B cell (primary cell): ENCODE measurements at regions not wholly inside any gene's neighbourhood (a gene's known extent, or its start where the extent isn't known, plus 50 kb on each side); places are given as distances from the start of the nearest gene placed in this dataset.

Source experiments
- ATAC-seq: fragments of 200-7000 bp; cut with Tn5 transposase; one replicate; pipeline ENCODE4 v1.10.0; 2021; ENCODE audit warnings: low read depth, mild to moderate bottlenecking, moderate number of reproducible peaks, moderate library complexity
- CTCF ChIA-PET: fragments of 350-600 bp; sonication (Branson Sonifier 250); formaldehyde crosslinking; loops from one replicate; lab custom pipeline; 2021; ENCODE audit warnings: antibody characterized with exemption, inconsistent platforms; lab: Charles Lee
- POLR2A ChIA-PET: fragments of 350-600 bp; sonication (Branson Sonifier 250); formaldehyde crosslinking; loops from one replicate; lab custom pipeline; 2021; ENCODE audit warnings: antibody characterized with exemption; lab: Charles Lee
- DNase-seq: peaks from one replicate; pipeline ENCODE4 v3.0.0; 2013
- H2AFZ ChIP-seq: 2 replicates; pipeline ENCODE4 v1.6.1; 2012; ENCODE audit warnings: mild to moderate bottlenecking, low read depth, low read length; ENCODE audit not compliant: insufficient read depth, poor library complexity, severe bottlenecking
- H3K27ac ChIP-seq, 2 donors: 1 replicate in 1 of 2; 2 replicates in 1 of 2; pipeline ENCODE4 v1.5.1; 2012 to 2013; ENCODE audit warnings: low read length in 2 of 2, mild to moderate bottlenecking in 2 of 2, moderate library complexity in 1 of 2
- H3K27me3 ChIP-seq, 4 experiments: fragments of 200-600 bp in 1 of 4; sonication (generic) in 1 of 4; replicated peaks in 1 of 4; 1 replicate in 2 of 4; 2 replicates in 2 of 4; pipeline versions ENCODE4 v1.6.1 to v1.7.0; 2013 to 2016; ENCODE audit warnings: low read length in 3 of 4, mild to moderate bottlenecking in 2 of 4, mixed read lengths in 1 of 4, moderate library complexity in 1 of 4; ENCODE audit not compliant: insufficient read depth in 4 of 4, control insufficient read depth in 3 of 4; ENCODE audit errors: control extremely low read depth in 1 of 4
- H3K36me3 ChIP-seq, 2 experiments: replicated peaks in 1 of 2; 1 replicate in 1 of 2; 2 replicates in 1 of 2; pipeline versions ENCODE4 v1.6.1 to v1.7.1; 2013; ENCODE audit warnings: low read length in 1 of 2; ENCODE audit not compliant: insufficient read depth in 2 of 2, control insufficient read depth in 1 of 2; ENCODE audit errors: control extremely low read depth in 1 of 2, extremely low read depth in 1 of 2
- H3K4me1 ChIP-seq, 2 donors: fragments of 200-600 bp in 1 of 2; sonication (generic) in 1 of 2; 1 replicate in 1 of 2; 2 replicates in 1 of 2; pipeline versions ENCODE4 v1.5.1 to v1.6.1; 2013 to 2017; ENCODE audit warnings: low read length in 2 of 2; ENCODE audit not compliant: control insufficient read depth in 2 of 2, insufficient read depth in 2 of 2
- H3K4me2 ChIP-seq: replicated peaks from 2 replicates; pipeline ENCODE3; 2012; ENCODE audit warnings: mild to moderate bottlenecking, low read depth, low read length; ENCODE audit not compliant: poor library complexity, severe bottlenecking
- H3K4me3 ChIP-seq, 5 experiments: fragments of 200-600 bp in 1 of 5; sonication (generic) in 1 of 5; 1 replicate in 3 of 5; 2 replicates in 2 of 5; pipeline versions ENCODE4 v1.5.1 to v1.7.0; 2011 to 2016; ENCODE audit warnings: low read length in 4 of 5, mild to moderate bottlenecking in 4 of 5, low read depth in 2 of 5, control low read depth in 1 of 5, moderate library complexity in 1 of 5; ENCODE audit not compliant: insufficient read depth in 1 of 5; ENCODE audit errors: control extremely low read depth in 1 of 5, extremely low read depth in 1 of 5
- H3K79me2 ChIP-seq: fragments of 200-600 bp; sonication (generic); one replicate; pipeline ENCODE4 v1.6.0; 2016; ENCODE audit warnings: low read length; ENCODE audit not compliant: control insufficient read depth, insufficient read depth
- H3K9ac ChIP-seq: fragments of 200-600 bp; sonication (generic); 2 replicates; pipeline ENCODE4 v1.6.1; 2017; ENCODE audit warnings: mild to moderate bottlenecking, low read length, moderate library complexity
- H3K9me3 ChIP-seq, 3 donors: one replicate each; pipeline versions ENCODE4 v1.6.1 to v1.7.1; 2013; ENCODE audit warnings: low read length in 2 of 3; ENCODE audit not compliant: control insufficient read depth in 2 of 3, insufficient read depth in 1 of 3; ENCODE audit errors: control extremely low read depth in 1 of 3
- H4K20me1 ChIP-seq: 2 replicates; pipeline ENCODE4 v1.6.0; 2012; ENCODE audit warnings: mild to moderate bottlenecking, low read length; ENCODE audit not compliant: insufficient read depth, control insufficient read depth, poor library complexity, severe bottlenecking
- H3K27ac Mint-ChIP-seq: one replicate; pipeline ENCODE4 v1.8.0; 2021; ENCODE audit warnings: mixed read lengths
- H3K27me3 Mint-ChIP-seq: one replicate; pipeline ENCODE4 v1.8.0; 2021; ENCODE audit warnings: mixed read lengths
- H3K4me1 Mint-ChIP-seq: one replicate; pipeline ENCODE4 v1.8.0; 2021; ENCODE audit warnings: mixed read lengths
- H3K4me3 Mint-ChIP-seq: one replicate; pipeline ENCODE4 v1.8.0; 2021; ENCODE audit warnings: mixed read lengths
- H3K9me3 Mint-ChIP-seq: one replicate; pipeline ENCODE4 v1.8.0; 2022; ENCODE audit warnings: mixed read lengths; ENCODE audit not compliant: insufficient read depth
- EZH2 ChIP-seq: IDR thresholded peaks from 2 replicates; pipeline ENCODE4 v1.6.1; 2012; ENCODE audit warnings: borderline replicate concordance, low read depth, mild to moderate bottlenecking, moderate library complexity, low read length; ENCODE audit not compliant: insufficient read depth, poor library complexity, severe bottlenecking
- WGBS: methylation state at CpG from one replicate; pipeline ENCODE4 v1.1.5; 2013; ENCODE audit warnings: missing lambda C conversion rate; ENCODE audit not compliant: insufficient coverage; 5-methylcytosine and 5-hydroxymethylcytosine counted together
- intact Hi-C: fragments of 100-400 bp; cut with micrococcal nuclease; formaldehyde crosslinking; loops from one replicate; pipeline ENCODE4 v1.10.0; 2022
- TF ChIP-seq, protein P1 (sequence below): fragments of 200-600 bp; IDR thresholded peaks from one replicate; pipeline ENCODE4 v1.8.0; 2022; ENCODE audit warnings: antibody characterized with exemption, mild to moderate bottlenecking

DNA sequence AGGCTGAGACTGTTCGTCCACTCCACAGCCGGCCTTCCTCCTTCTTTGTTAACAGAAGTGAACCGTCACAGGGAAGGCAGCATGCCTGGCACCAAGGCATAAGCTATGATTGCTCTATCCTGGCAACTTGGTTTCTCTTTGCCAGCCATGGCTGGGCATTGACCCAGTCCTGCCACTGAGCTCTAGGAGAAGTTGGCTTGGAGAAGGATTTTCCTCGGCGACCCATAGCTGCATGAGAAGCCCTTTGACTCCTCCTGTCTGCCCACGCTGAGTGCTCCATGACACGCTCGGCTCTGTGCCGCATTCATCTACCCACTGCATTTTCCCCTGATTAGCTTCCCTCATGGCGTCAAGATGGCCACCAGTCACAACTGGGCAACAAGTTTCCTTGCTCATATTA is 111.8 kb upstream of the EXOC2 start:
- CTCF ChIA-PET: no interaction called here
- H4K20me1 ChIP-seq: no peaks in the 10 kb centered on the region
- H3K4me3 Mint-ChIP-seq: no peak overlapping the region
- no peaks in the 10 kb centered on the region for H3K79me2 ChIP-seq
- H3K4me1 Mint-ChIP-seq: peaks cover 23% of the 10 kb centered on the region
- H3K9ac ChIP-seq: no peak overlapping the region
- no peaks in the 10 kb centered on the region for H3K36me3 ChIP-seq
- no peaks in the 10 kb centered on the region for H3K27me3 ChIP-seq
- H2AFZ ChIP-seq: no peak overlapping the region
- peaks cover 11% of the 10 kb centered on the region for H3K27me3 Mint-ChIP-seq
- no peak overlapping the region for H3K4me2 ChIP-seq
- no peak for ATAC-seq
- WGBS: 100% methylated on average over 6 of the region's 10 CpGs
- H3K27ac ChIP-seq: no peak overlapping the region
- H3K4me3 ChIP-seq: no peak overlapping the region
- intact Hi-C loops: no loop called here
- POLR2A ChIA-PET: no interaction called here
- no peaks in the 10 kb centered on the region for H3K9me3 Mint-ChIP-seq
- TF ChIP-seq EZH2: no peak
- TF ChIP-seq, protein P1, sequence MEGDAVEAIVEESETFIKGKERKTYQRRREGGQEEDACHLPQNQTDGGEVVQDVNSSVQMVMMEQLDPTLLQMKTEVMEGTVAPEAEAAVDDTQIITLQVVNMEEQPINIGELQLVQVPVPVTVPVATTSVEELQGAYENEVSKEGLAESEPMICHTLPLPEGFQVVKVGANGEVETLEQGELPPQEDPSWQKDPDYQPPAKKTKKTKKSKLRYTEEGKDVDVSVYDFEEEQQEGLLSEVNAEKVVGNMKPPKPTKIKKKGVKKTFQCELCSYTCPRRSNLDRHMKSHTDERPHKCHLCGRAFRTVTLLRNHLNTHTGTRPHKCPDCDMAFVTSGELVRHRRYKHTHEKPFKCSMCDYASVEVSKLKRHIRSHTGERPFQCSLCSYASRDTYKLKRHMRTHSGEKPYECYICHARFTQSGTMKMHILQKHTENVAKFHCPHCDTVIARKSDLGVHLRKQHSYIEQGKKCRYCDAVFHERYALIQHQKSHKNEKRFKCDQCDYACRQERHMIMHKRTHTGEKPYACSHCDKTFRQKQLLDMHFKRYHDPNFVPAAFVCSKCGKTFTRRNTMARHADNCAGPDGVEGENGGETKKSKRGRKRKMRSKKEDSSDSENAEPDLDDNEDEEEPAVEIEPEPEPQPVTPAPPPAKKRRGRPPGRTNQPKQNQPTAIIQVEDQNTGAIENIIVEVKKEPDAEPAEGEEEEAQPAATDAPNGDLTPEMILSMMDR: no peak
- no peak for DNase-seq
- H3K9me3 ChIP-seq: peaks cover 0 to 7% (median 0%) of the 10 kb centered on the region in 3 donors
- H3K27ac Mint-ChIP-seq: no peak overlapping the region
- peaks cover 31 to 46% of the 10 kb centered on the region in 2 donors for H3K4me1 ChIP-seq

DNA sequence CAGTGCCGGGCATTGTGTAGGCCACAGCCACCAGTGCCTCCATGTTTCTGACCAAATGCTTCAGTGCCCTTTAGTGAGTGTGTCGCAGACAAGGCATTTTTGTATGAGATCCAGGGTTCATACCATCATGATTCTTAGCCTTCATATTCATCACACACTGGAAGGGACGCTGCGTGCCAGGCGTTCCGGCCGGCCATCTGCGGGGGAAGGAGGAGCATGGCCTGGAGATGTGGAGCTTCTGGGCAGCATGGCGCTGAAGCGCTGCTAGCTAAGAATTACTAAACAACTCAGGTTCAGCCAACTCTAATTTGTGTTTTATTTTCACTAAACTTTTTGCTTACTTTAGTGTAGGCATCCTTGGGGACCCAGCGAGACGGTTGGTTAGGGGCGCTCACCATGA is 111.4 kb upstream of the EXOC2 start:
- Histone ChIP-seq H3K36me3 (no peaks in the 10 kb centered on the region), H3K4me1 (peaks cover 31 to 46% of the 10 kb centered on the region in 2 donors), H3K4me3 (no peak overlapping the region), H3K9ac (no peak overlapping the region), H3K27ac (no peak overlapping the region), H3K79me2 (no peaks in the 10 kb centered on the region), H2AFZ (no peak overlapping the region), H3K27me3 (no peaks in the 10 kb centered on the region), H3K9me3 (peaks cover 0 to 7% (median 0%) of the 10 kb centered on the region in 3 donors), H3K4me2 (no peak overlapping the region), H4K20me1 (no peaks in the 10 kb centered on the region)
- CTCF ChIA-PET: no interaction called here
- Mint-ChIP-seq H3K4me1 (peaks cover 23% of the 10 kb centered on the region), H3K4me3 (no peak overlapping the region), H3K27me3 (peaks cover 11% of the 10 kb centered on the region), H3K27ac (no peak overlapping the region), H3K9me3 (no peaks in the 10 kb centered on the region)
- ATAC-seq: no peak
- intact Hi-C loops: no loop called here
- no peak for DNase-seq
- WGBS: 91% methylated on average over 12 of the region's 13 CpGs
- TF ChIP-seq, protein P1: no peak
- TF ChIP-seq EZH2: no peak
- POLR2A ChIA-PET: no interaction called here
